RKO (cell line): ENCODE measurements at regions not wholly inside any gene's neighbourhood (a gene's known extent, or its start where the extent isn't known, plus 50 kb on each side); places are given as distances from the start of the nearest gene placed in this dataset.

Source experiments
- DNase-seq: peaks from one replicate; pipeline ENCODE4 v3.0.0-alpha.2; 2016; ENCODE audit warnings: low spot score

DNA sequence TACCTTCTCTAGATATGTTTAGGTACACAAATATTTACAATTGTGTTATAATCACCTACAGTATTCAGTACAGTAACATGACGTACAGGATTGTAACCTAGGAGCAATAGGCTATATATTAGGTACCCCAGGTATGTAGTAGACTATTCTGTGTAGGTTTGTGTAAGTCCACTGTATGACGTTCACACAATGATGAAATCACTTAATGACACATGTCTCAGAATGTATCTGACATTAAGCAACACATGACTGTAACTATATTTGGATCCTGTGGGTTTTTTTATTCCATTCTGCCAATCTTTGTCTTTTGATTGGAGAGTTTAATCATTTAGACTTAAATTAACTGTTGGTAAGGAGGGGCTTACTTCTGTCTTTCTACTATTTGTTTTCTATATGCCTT lies 52.1 kb downstream of the STYXL2 start:
- DNase-seq, result peak; percentile 10

DNA sequence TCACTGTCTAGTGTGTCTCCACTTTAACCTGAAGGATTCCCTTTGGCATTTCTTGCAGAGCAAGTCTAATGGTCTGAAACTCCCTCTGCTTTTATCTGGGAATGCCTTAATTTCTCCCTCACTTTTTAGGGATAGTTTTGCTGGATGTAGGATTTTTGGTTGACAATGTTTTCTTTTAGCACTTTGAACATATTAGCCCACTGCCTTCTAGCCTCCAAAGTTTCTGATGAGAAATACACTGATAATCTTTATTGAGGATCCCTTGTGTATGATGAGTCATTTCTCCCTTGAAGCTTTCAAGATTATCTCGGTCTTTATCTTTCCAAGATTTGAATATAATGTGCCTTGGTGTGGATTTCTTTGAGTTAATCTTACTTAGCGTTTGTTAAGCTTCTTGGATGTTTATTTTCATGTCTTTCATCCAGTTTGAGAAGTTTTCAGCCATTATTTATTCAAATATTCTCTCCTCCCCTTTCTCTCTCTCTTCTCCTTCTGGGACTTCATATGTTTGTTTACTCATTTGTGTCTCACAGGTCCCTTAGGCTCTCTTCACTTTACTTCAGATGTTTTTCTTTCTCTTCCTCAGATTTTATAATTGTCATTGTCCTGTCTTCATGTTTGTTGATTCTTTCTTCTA lies 53.1 kb downstream of the STYXL2 start:
- no peak for DNase-seq

DNA sequence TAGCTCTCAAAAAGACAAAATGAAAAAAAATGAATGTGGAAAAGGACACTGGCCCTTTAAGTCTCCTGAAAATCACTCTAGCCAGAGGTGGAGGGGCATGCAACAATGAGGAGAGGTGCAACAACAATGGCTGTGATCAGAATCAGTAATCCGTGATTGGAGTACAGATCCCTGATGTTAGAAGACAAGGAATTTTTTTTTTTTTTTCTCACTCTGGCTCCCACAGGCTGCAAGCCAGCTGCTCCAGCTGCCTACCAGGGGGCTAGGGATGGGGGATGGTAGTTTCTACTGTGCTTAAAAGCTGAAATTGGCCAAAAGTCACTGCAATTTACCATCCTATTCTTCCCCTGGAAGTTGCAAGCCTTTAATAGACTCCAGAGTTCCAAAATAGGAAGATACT lies 54.5 kb downstream of the STYXL2 start:
- no peak for DNase-seq

DNA sequence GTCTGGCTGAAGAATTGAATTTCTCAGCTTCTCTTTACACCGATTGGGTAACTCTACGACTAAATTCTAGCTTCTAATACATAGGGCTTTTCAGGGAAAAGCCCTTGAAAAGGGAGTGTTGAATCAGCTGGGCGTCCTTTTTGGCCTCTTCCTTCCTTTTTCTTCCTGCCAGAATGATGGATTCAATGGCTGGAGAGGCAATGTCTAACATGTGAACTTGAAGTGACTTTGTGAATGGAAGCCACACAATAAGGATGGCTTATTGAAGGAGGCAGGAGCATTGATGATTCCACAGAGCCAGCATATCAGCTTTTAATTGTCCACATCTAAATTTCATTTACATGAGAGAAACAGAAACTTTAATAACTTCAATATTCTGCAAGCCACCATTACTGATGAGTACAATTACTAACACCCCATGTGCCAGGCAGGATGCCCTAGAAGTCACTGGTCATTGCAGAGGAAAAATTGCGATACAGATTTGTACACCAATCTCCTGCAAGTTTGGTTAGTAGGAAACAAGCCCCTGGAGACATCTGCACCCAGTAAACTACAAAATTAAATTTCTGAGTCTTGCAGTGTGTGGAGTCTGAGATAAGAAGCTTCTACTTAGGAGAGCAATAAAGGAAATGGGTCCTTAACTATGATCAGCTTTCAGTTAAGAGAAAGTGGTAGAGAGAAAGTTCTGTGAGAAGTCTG lies 56.1 kb downstream of the STYXL2 start:
- no peak for DNase-seq

DNA sequence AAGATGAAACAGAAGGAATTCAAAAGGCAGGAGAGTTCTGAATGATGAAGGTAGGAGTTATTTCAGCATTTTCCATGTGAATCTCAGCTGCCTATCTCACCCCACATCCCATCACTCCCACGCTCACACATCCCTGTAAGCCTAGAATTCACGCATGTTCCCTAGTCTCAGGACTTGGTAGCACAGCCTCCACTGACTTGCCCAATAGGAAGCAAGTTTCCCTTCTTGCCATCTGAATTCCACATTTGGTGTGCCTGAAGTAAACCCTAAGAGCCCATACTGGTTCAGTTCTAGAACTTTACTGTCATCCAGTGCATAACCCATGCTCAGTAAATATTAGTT lies 56.6 kb downstream of the STYXL2 start:
- no peak for DNase-seq

DNA sequence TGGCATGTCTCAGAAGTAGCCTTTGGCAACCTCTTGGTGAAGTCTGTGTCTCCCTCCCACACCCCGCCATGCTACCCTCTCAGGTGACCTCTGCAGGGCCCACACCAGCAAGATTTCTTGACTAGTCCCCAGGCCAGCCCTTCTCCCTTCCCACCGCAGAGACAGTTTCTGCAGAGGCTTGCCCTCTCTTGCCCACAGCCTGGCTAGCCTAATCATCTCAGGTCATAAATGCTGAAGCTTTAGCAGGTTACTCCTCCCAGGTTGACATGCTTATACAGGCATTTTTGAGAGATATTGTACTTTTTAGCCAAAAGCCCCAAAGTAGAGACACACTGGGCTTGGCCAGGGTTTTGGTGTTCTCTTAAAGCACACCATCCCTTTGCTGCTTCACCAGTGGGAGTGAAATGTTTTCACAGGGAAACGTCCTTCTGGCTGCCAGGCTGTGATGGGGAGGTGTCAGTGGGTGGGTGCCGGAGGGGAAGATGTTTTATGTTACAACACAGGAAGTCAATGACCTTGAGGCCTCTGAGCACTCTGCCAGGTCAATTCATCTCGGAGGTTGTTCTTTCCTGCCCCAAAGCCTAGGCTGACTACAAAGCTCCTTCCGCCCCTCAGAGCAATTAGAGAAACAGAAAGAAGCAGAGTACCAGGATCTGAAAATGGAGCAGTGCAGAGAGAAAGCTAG lies 58.5 kb downstream of the STYXL2 start:
- DNase-seq, result no peak

DNA sequence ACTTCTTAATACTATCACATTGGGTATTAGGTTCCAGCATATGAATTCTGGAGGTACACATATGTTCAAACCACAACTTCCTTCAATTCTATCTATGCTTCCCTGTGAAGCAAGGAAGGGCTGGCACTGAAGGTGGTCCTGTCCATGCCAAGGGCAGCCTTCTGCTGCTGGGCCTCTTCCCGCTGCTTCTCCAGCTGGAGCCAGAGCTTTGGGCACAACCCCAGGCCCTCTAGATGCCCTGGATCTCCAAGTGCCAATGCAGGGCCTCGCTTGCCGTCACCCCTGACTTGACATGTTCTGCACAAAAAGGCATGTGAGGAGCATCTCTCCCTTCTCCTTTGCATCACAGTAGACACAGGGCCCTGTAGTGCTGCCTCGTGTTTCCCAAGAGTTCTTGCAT lies 62.6 kb downstream of the STYXL2 start:
- DNase-seq, result no peak

DNA sequence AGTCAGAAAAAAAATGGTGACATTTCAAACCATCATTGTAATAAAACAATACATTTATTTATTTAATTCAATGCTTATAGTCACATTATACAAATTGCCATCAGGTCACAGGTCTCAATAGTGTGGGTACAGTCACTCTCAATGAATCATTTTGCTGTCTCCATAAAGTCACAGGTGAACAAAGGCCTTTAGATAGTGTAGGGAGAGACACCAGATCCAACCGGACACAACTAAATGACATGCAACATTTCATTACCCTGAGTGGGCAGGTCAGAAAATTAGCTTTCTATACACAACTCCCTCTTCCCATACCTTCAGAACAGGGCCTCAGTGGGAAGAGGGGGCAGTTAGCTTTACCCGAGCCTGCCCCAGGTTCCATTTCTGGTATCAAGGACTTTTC lies 63.2 kb downstream of the STYXL2 start:
- DNase-seq, result no peak

DNA sequence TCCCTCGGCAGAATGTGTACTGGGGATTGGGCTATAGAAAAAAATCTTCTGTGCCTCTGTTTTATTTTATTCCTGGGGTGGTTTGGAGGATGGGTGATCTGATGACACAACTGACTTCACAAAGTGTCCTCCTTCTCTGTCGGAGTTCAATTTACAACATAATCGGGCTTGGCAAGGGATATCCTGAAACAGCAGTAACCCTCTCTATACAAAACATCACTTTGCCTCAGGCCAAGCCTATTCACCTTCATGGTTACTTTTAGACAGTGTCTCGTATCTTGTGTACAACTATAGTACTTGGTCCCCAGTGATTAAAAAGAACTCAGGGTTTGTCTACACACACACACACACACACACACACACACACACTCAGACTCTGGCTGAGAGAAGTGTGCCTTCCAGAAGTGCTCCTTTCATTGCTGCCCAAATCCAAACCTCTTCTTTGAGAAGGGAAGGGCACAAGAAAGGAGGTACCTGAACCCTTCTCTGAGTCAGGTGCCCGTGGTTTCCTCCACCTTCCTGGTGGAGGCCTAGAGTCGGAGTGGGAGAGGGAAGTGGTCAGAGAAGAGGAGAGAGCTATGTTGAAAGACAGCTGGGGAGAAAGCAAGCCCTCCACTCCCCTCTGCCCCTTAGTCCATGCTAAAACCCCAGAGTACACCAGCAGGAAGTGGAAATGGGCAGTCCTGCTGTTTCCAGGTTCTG lies 62.4 kb upstream of the POU2F1 start:
- no peak for DNase-seq

DNA sequence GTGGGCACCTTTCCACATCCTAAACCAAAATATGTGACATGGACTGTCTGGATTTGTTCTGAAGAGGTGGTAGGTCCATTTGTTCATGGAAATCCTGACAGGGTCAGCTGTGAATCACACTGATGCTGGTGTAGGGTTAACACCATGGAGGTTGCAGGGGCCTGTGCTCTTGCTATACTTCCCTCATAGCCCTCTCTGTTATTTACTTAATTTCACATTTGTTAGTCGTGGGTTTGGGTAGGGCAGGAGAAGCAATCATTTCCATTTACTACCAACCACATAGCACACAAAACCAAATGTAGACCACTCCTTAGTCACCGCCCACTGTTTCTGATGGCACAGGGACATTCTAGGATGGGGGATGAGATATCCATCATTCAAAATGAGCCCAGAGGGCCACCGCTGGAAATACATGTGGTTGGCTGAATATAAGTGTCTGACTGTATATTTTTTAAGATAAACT lies 61.8 kb upstream of the POU2F1 start:
- DNase-seq, result no peak

DNA sequence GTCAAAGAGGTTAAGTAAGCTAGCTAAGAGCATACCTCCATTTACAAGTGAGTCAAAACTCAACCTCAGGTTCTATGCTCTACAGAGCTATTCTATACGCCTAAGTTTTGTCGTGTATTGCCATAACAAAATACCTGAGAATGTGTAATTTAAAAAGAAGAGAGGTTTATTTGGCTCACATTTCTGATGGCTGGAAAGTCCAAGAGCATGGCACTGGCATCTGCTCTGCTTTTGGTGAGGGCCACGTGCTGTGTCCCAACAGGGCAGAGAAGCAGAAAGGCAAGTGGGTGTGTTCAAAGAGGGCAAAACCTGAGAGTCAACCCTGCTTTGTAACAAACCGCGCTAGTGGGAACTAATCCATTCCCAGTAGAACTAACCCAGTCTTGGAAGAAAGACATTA lies 60.9 kb upstream of the POU2F1 start:
- DNase-seq, result no peak

DNA sequence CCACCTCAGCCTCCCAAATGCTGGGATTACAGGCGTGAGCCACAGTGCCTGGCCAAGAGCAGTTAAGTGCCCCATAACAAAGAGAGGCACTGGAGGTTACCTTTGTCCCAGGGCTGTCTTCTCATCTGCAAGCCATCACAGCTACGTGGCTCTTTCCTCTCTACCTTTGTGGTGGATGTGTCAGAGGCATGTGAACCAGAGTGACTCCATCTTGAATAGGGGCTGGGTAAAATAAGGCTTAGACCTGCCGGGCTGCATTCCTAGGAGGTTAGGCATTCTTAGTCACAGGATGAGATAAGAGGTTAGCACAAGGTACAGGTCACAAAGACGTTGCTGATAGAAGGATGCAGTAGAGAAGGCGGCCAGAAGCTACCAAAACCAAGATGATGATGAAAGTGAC lies 59.4 kb upstream of the POU2F1 start:
- DNase-seq, result peak; percentile 44

DNA sequence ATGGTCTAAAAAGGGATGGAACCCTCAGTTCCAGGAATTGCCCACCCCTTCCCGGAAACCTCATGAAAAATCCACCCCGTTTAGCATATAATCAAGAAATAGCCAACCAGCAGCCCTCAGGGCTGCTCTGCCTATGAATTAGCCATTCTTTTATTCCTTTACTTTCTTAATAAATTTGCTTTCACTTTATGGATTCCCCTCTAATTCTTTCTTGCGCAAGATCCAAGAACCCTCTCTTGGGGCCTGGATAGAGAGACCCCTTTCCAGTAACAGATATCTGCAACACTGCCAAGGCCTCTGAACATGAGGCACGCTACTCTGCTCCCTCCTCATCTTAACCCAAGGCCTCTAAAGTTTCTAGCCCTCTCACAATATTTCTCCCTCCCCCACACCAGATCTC lies 58.9 kb upstream of the POU2F1 start:
- DNase-seq, result no peak

DNA sequence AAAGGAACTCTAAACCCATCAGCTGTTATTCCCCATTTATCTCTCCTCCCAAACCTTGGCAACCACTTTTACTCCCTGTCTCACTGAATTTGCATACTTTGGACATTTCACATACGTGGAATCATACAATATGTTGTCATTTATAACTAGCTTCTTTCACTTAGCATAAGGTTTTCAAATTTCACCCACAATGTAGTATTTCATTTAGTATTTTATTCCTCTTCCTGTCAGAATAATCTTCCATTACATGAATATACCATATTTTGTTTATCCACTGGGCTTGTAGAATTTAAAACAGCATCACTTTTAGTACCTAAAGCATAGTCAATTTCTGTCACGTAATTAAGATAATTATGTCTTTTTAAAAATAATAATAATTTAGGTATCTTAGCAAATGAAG lies 55.5 kb upstream of the POU2F1 start:
- no peak for DNase-seq

DNA sequence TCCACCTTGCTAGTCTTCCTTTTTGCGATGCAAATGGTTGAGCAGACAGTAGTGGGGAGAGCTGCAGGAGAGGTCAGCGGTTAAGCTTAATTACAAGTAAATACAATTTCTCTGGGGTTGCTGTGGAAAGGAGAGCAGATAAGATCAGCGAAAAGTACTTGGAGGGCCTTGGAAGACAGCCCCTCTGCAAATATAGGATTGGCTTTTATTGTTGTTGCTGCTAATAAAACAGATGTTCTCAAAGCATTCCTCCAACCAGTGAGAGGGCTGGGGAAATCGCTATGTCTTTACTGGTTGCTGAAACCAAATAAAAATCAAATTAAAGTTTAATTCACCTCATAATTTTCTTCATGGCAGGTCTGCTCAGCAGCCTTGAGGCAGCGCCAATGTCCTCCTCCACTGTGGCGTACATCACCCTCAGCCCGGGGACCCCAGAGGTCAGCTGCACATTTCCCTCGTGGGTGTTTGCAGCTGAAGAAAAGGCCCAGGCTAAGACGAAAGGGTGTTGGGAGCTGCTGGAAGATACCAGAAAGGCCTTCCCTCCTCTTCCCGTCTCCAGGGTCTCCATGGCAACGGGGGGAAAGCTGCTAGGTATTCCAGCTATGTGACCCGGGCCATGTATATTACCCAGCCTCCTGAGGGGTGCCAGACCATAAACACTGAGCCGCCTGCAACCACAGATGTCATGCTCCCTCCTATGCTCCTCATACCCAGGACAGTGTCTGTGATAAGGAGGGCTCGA lies 54.6 kb upstream of the POU2F1 start:
- DNase-seq, result no peak

DNA sequence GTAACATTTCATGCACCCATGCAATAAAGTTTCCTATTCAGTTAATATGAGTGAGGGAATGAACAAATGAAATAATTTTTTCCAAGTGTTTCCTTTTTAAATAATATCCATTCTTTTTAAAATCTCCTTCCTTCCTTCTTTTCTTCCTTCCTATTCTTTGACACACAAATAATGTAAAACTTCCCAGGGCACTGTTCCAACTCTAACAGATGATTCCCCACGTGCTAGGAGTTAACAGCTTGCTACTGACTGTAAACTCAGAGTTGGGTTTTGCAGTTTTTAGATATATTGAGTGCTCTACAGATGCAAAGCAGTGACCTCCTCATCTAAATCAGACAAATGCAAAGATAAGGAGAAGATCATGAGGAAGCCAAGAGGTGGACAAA lies 54.0 kb upstream of the POU2F1 start:
- no peak for DNase-seq

DNA sequence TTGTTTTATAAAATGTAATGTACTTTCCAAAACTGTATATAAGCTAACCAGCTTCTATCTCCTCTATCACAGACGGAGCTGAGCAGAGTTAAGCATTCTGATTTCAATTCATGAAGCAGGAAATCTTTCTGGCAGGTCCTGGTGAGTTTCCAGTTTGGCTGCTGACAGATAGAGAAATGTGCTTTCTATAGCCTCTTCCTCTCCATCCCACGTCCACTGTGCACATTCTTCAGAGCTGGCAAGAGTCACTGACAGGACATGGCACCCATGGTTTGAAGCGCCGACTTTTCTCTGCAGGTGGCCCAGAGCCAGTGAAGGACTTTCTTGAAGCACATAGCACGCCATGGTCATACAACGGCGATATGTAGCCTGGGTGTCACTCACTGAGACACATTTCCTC lies 52.3 kb upstream of the POU2F1 start:
- no peak for DNase-seq

DNA sequence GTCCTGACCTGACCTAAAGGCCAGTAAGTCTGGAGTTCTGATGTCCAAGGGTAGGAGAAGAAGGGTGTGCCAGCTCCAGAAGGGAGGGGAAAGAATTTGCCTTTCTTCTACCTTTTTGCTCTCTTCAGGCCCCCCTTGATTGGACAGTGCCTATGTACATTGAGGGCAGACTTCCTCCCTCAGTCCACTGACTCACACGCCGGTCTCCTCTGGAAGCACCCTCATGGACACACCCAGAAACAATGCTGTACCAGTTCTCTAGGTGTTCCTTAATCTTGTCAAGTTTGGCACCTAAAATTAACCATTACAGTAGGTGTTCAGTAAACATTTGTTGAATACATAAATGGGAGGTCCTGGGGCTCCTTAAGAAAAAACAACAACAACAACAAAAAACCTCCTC lies 51.0 kb upstream of the POU2F1 start:
- no peak for DNase-seq
